HEK293 (cell line): ENCODE measurements at regions not wholly inside any gene's neighbourhood (a gene's known extent, or its start where the extent isn't known, plus 50 kb on each side); places are given as distances from the start of the nearest gene placed in this dataset.

Experiments
- CTCF ChIA-PET: fragments of 350-600 bp; formaldehyde crosslinking; extraction: SDS; loops from one replicate; lab custom pipeline; 2021; ENCODE audit warnings: antibody characterized with exemption; lab: Yijun Ruan, JAX
- POLR2A ChIA-PET: fragments of 300-600 bp; formaldehyde crosslinking; extraction: SDS; loops from one replicate; lab custom pipeline; 2020; ENCODE audit warnings: antibody characterized with exemption, inconsistent platforms; lab: Yijun Ruan, JAX
- H3K27ac ChIP-seq: fragments of 200-500 bp; sonication (Bioruptor generic); 2 replicates; pipeline ENCODE4 v1.5.1; 2014; ENCODE audit warnings: low read depth, low read length, control low read depth, inconsistent platforms; ENCODE audit errors: extremely low read depth
- H3K36me3 ChIP-seq, 2 experiments: fragments of 200-500 bp in 1 of 2; sonication (Bioruptor generic) in 1 of 2; 1 replicate in 1 of 2; 2 replicates in 1 of 2; pipeline ENCODE4 v1.5.1; 2014 to 2017; ENCODE audit warnings: inconsistent platforms in 2 of 2, low read length in 2 of 2; ENCODE audit not compliant: control insufficient read depth in 2 of 2, insufficient read depth in 1 of 2
- H3K4me1 ChIP-seq: fragments of 200-500 bp; sonication (Bioruptor generic); 2 replicates; pipeline ENCODE4 v1.5.1; 2014; ENCODE audit warnings: mild to moderate bottlenecking, low read length, inconsistent platforms; ENCODE audit not compliant: control insufficient read depth, insufficient read depth
- H3K4me3 ChIP-seq: 2 replicates; pipeline ENCODE4 v1.5.1; 2011; ENCODE audit warnings: low read depth, mild to moderate bottlenecking, control low read depth, low read length, moderate library complexity
- H3K9me3 ChIP-seq: fragments of 200-500 bp; sonication (Bioruptor generic); 2 replicates; pipeline ENCODE4 v1.5.1; 2014; ENCODE audit warnings: low read depth, low read length, inconsistent platforms; ENCODE audit not compliant: control insufficient read depth, insufficient read depth
- GLI2 ChIP-seq: fragments of 450-650 bp; formaldehyde crosslinking; IDR thresholded peaks from 2 replicates; pipeline ENCODE4; 2017; ENCODE audit warnings: missing biosample characterization, missing genetic modification characterization, low read depth, borderline replicate concordance
- KLF8 ChIP-seq: fragments of 450-650 bp; formaldehyde crosslinking; IDR thresholded peaks from 2 replicates; pipeline ENCODE4 v1.5.1; 2016; ENCODE audit warnings: missing biosample characterization, missing genetic modification characterization
- PATZ1 ChIP-seq: fragments of 450-650 bp; formaldehyde crosslinking; IDR thresholded peaks from 2 replicates; pipeline ENCODE4 v1.5.1; 2016; ENCODE audit warnings: missing biosample characterization, missing genetic modification characterization
- ZBTB17 ChIP-seq: fragments of 450-650 bp; formaldehyde crosslinking; IDR thresholded peaks from 2 replicates; pipeline ENCODE4 v1.5.1; 2016; ENCODE audit warnings: missing biosample characterization, missing genetic modification characterization
- ZBTB48 ChIP-seq: fragments of 450-650 bp; formaldehyde crosslinking; IDR thresholded peaks from 2 replicates; pipeline ENCODE4 v1.5.1; 2016; ENCODE audit warnings: missing biosample characterization, missing genetic modification characterization
- ZBTB8A ChIP-seq: fragments of 450-650 bp; formaldehyde crosslinking; IDR thresholded peaks from 2 replicates; pipeline ENCODE4 v1.5.1; 2016; ENCODE audit warnings: missing biosample characterization, missing genetic modification characterization
- ZNF112 ChIP-seq: fragments of 450-650 bp; formaldehyde crosslinking; IDR thresholded peaks from 2 replicates; pipeline ENCODE4 v1.5.0; 2017; ENCODE audit warnings: missing biosample characterization, missing genetic modification characterization
- ZNF184 ChIP-seq: fragments of 450-650 bp; IDR thresholded peaks from 2 replicates; pipeline ENCODE4 v1.5.1; 2018; ENCODE audit warnings: missing biosample characterization, mild to moderate bottlenecking, missing genetic modification characterization
- ZNF2 ChIP-seq: fragments of 450-650 bp; formaldehyde crosslinking; IDR thresholded peaks from 2 replicates; pipeline ENCODE4 v1.5.1; 2016; ENCODE audit warnings: missing biosample characterization, missing genetic modification characterization
- ZNF214 ChIP-seq: fragments of 450-650 bp; formaldehyde crosslinking; IDR thresholded peaks from 2 replicates; pipeline ENCODE4 v1.5.1; 2017; ENCODE audit warnings: missing biosample characterization, mild to moderate bottlenecking, missing genetic modification characterization, borderline replicate concordance
- ZNF341 ChIP-seq: fragments of 450-650 bp; formaldehyde crosslinking; IDR thresholded peaks from 2 replicates; pipeline ENCODE4; 2016; ENCODE audit warnings: low read depth, missing biosample characterization, missing genetic modification characterization
- ZNF366 ChIP-seq: fragments of 450-650 bp; formaldehyde crosslinking; conservative IDR thresholded peaks from 2 replicates; pipeline ENCODE4 v1.5.1; 2016; ENCODE audit warnings: missing biosample characterization, missing genetic modification characterization
- ZNF473 ChIP-seq: fragments of 450-650 bp; formaldehyde crosslinking; IDR thresholded peaks from 2 replicates; pipeline ENCODE4 v1.5.1; 2017; ENCODE audit warnings: missing biosample characterization, missing genetic modification characterization
- ZNF555 ChIP-seq: fragments of 450-650 bp; formaldehyde crosslinking; conservative IDR thresholded peaks from 2 replicates; pipeline ENCODE4 v1.5.1; 2017; ENCODE audit warnings: missing biosample characterization, mild to moderate bottlenecking, missing genetic modification characterization, inconsistent platforms
- ZNF777 ChIP-seq: fragments of 450-650 bp; formaldehyde crosslinking; IDR thresholded peaks from 2 replicates; pipeline ENCODE4 v1.5.1; 2017; ENCODE audit warnings: missing biosample characterization, missing genetic modification characterization, borderline replicate concordance
- TF ChIP-seq, protein P1 (sequence below): fragments of 450-650 bp; formaldehyde crosslinking; IDR thresholded peaks from 2 replicates; pipeline ENCODE4 v1.5.1; 2016; ENCODE audit warnings: missing biosample characterization, missing genetic modification characterization

- no peaks in the 10 kb centered on the region for H3K36me3 ChIP-seq
- POLR2A ChIA-PET, result no interaction called here
- no peaks in the 10 kb centered on the region for H3K4me1 ChIP-seq
- TF ChIP-seq ZNF366 (tag by site-specific recombination) (no peak), GLI2 (no peak), ZBTB17 (tag by site-specific recombination) (no peak), ZNF2 (no peak), ZNF214 (tag by site-specific recombination) (no peak), ZNF777 (tag by site-specific recombination) (no peak), ZNF112 (tag by site-specific recombination) (no peak), ZNF555 (tag by site-specific recombination) (no peak), ZNF341 (tag by site-specific recombination) (no peak), ZNF184 (tag by site-specific recombination) (no peak), ZBTB48 (tag by site-specific recombination) (no peak), KLF8 (no peak), ZNF473 (tag by site-specific recombination) (no peak)
- TF ChIP-seq, protein P1, sequence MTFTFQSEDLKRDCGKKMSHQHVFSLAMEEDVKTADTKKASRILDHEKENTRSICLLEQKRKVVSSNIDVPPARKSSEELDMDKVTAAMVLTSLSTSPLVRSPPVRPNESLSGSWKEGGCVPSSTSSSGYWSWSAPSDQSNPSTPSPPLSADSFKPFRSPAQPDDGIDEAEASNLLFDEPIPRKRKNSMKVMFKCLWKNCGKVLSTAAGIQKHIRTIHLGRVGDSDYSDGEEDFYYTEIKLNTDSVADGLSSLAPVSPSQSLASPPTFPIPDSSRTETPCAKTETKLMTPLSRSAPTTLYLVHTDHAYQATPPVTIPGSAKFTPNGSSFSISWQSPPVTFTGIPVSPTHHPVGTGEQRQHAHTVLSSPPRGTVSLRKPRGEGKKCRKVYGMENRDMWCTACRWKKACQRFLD (tag by site-specific recombination), result no peak
- H3K9me3 ChIP-seq, result no peaks in the 10 kb centered on the region
- H3K4me3 ChIP-seq, result no peak overlapping the region
- no peak overlapping the region for H3K27ac ChIP-seq
- CTCF ChIA-PET, result no interaction called here
These were observed 1091.8 kb upstream of the ATXN7L3B start for GRCh38 chr12:73445658-73446324.

DNA sequence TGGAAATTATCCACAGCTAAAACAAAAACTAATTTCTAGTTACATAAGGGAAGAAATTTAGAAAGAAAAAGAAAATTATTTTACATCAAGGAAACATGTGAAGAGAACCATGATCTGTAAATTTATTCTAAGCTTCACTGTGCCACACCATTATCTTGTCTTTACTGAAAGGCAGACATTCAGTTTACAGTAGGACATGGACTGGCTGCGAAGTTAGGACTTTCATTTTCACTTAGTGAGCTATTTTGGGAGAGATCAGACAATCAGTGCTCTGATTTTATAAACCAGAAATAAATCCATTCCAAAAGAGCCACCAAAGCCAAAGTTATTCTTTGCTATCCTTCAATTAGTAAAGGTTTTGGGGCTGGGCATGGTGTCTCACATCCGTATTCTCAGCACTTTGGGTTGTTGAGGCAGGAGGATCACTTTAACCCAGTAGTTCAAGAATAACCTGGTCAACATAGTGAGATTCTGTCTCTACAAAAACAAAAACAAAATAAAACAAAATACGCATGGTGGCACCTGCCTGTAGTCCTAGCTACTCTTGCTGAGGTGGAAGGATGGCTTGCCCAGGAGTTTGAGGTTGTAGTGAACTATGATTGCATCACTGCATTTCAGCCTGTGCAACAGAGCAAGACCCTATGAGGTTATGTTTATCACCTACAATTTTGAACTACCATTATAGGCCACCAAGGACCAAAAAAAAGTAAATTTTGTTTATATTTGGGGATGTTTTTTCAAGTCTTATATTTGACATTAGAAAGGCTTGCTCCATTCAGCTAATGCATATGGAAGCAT lies 1084.8 kb upstream of the ATXN7L3B start:
- TF ChIP-seq ZBTB8A (tag by site-specific recombination), result no peak
- H3K4me3 ChIP-seq, result no peak overlapping the region
- CTCF ChIA-PET, result interaction anchor here (0.7 kb wide), 1 partner anchor 394 kb away, joined by 3 read pairs; no protein-coding TSS in a partner anchor
- H3K4me1 ChIP-seq, result no peaks in the 10 kb centered on the region
- no peaks in the 10 kb centered on the region for H3K9me3 ChIP-seq
- H3K36me3 ChIP-seq, result no peaks in the 10 kb centered on the region
- H3K27ac ChIP-seq, result no peak overlapping the region
- POLR2A ChIA-PET, result no interaction called here

DNA sequence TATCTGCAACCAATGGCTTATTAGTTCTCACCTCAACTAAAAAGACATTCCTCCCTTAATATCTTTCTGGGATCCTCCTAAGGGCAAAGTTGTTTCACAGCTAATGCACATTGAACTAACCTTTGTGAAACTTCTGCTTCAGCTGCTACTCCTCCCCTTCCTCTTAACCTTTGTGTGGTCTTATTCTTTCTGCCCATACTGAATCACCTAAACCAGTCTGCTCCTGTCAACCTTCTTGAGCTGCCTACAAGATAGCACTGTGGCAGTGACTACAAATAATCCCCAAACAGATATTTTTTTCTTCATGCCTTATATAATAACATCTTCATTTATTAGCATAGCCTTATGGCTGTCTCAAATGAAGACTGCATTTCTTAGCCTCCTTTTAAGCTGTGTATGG lies 1077.4 kb upstream of the ATXN7L3B start:
- ChIA-PET POLR2A (no interaction called here), CTCF (interaction anchor here (0.6 kb wide), 2 partner anchors 38 to 1697 kb away, joined by 3 read pairs; no protein-coding TSS in a partner anchor)

More for the DNA sequence above, 1077.4 kb upstream of the ATXN7L3B start:
- H3K4me3 ChIP-seq, result no peak overlapping the region
- no peak overlapping the region for H3K27ac ChIP-seq
- TF ChIP-seq PATZ1 (tag by site-specific recombination), result no peak
- H3K4me1 ChIP-seq, result no peaks in the 10 kb centered on the region
- no peaks in the 10 kb centered on the region for H3K36me3 ChIP-seq
- H3K9me3 ChIP-seq, result no peaks in the 10 kb centered on the region
